ENCODE measurements at regions not wholly inside any gene's neighbourhood (a gene's known extent, or its start where the extent isn't known, plus 50 kb on each side); places are given as distances from the start of the nearest gene placed in this dataset.

GRCh38 chr2:11974573-11974972, 228.1 kb downstream of the LPIN1 start:
- ATAC-seq (no peak), DNase-seq (ENCODE audit: low read depth in 1 of 2, low spot score in 1 of 2) (no peak), FAIRE-seq (no peak)
- no peak overlapping the region for H3K4me2 ChIP-seq
- no peaks in the 10 kb centered on the region for H3K4me1 ChIP-seq
- no peak overlapping the region for H3K27ac ChIP-seq
- CTCF ChIA-PET: interaction anchor here (0.6 kb wide), 1 partner anchor 112 kb away, joined by 3 read pairs; no protein-coding TSS in a partner anchor
- 38% methylated on average over 1 of the region's 1 CpG for WGBS (ENCODE audit: missing lambda C conversion rate)
- POLR2A ChIA-PET: no interaction called here
- 0 out of 3 replicates have a peak, but pooled peaks cover 12% of the 10 kb centered on the region for H3K9me3 ChIP-seq
- no peak for TF ChIP-seq NR3C1 (IDR thresholded peaks at IDR 0.05)
- TF ChIP-seq MYC (IDR thresholded peaks at IDR 0.05; ENCODE audit: borderline replicate concordance, low read length): no peak
- TF ChIP-seq ZSCAN20 (CRISPR knock-in tag; IDR thresholded peaks at IDR 0.05): no peak
- H3K4me3 ChIP-seq: no peak overlapping the region

GRCh38 chr2:11975373-11975772, 228.9 kb downstream of the LPIN1 start:
- Histone ChIP-seq H3K4me2 (no peak overlapping the region), H3K27ac (no peak overlapping the region), H3K4me3 (no peak overlapping the region), H3K9me3 (0 out of 3 replicates have a peak, but pooled peaks cover 12% of the 10 kb centered on the region), H3K4me1 (no peaks in the 10 kb centered on the region)
- no peak for ATAC-seq
- FAIRE-seq: no peak
- no peak for DNase-seq (ENCODE audit: low read depth in 1 of 2, low spot score in 1 of 2)
- ChIA-PET CTCF (no interaction called here), POLR2A (no interaction called here)
- TF ChIP-seq MYC (IDR thresholded peaks at IDR 0.05; ENCODE audit: borderline replicate concordance, low read length) (no peak), FOSL2 (IDR thresholded peaks at IDR 0.05) (no peak), FOSL2 (CRISPR knock-in tag; IDR thresholded peaks at IDR 0.05) (no peak), CHD4 (IDR thresholded peaks at IDR 0.05; ENCODE audit: borderline replicate concordance) (no peak), JUNB (IDR thresholded peaks at IDR 0.05) (no peak), KDM1A (IDR thresholded peaks at IDR 0.05; ENCODE audit: low read depth) (no peak), TP53 (CRISPR knock-in tag; IDR thresholded peaks at IDR 0.05) (no peak), HOXA7 (CRISPR knock-in tag; IDR thresholded peaks at IDR 0.05) (no peak), ATOH8 (CRISPR knock-in tag; IDR thresholded peaks at IDR 0.05; ENCODE audit: low read depth) (no peak), EHF (CRISPR knock-in tag; IDR thresholded peaks at IDR 0.05) (no peak), FOSB (CRISPR knock-in tag; IDR thresholded peaks at IDR 0.05) (no peak), PHF8 (IDR thresholded peaks at IDR 0.05; ENCODE audit: borderline replicate concordance, low read depth) (no peak), CTCF (IDR thresholded peaks at IDR 0.05) (no peak), RCOR1 (IDR thresholded peaks at IDR 0.05; ENCODE audit: low read depth, low read length) (no peak), HOXB13 (CRISPR knock-in tag; IDR thresholded peaks at IDR 0.05; ENCODE audit: low read depth) (no peak), CEBPB (IDR thresholded peaks at IDR 0.05) (no peak), ELK1 (IDR thresholded peaks at IDR 0.05; ENCODE audit: low read depth, low read length) (no peak), RARB (CRISPR knock-in tag; IDR thresholded peaks at IDR 0.05) (no peak), HEYL (CRISPR knock-in tag; IDR thresholded peaks at IDR 0.05) (no peak)
- WGBS (ENCODE audit: missing lambda C conversion rate): 5% methylated on average over 1 of the region's 1 CpG

- Histone ChIP-seq H3K4me2 (no peak overlapping the region), H3K4me3 (no peak overlapping the region), H3K9me3 (0 out of 3 replicates have a peak, but pooled peaks cover 12% of the 10 kb centered on the region), H3K27ac (no peak overlapping the region), H3K4me1 (no peaks in the 10 kb centered on the region)
- POLR2A ChIA-PET: no interaction called here
- DNase-seq (ENCODE audit: low read depth in 1 of 2, low spot score in 1 of 2) (no peak), FAIRE-seq (no peak), ATAC-seq (no peak)
- no peak for TF ChIP-seq CBX2 (IDR thresholded peaks at IDR 0.05; ENCODE audit: borderline replicate concordance, low read depth)
- TF ChIP-seq ZSCAN20 (CRISPR knock-in tag; IDR thresholded peaks at IDR 0.05): no peak
- TF ChIP-seq MAX (IDR thresholded peaks at IDR 0.05): no peak
- no peak for TF ChIP-seq EHF (CRISPR knock-in tag; IDR thresholded peaks at IDR 0.05)
- no peak for TF ChIP-seq HDAC2 (IDR thresholded peaks at IDR 0.05)
- TF ChIP-seq CBX8 (IDR thresholded peaks at IDR 0.05): no peak
- TF ChIP-seq SREBF2 (IDR thresholded peaks at IDR 0.05): no peak
- CTCF ChIA-PET: no interaction called here
Measured at GRCh38 chr2:11976073-11976472, 229.6 kb downstream of the LPIN1 start.

Measured in A549 (cell line).